H1 (cell line): ENCODE measurements at regions not wholly inside any gene's neighbourhood (a gene's known extent, or its start where the extent isn't known, plus 50 kb on each side); places are given as distances from the start of the nearest gene placed in this dataset.

Experiments
- CTCF ChIA-PET: fragments of 300-600 bp; sonication (Branson Sonifier 250); formaldehyde crosslinking; loops from one replicate; lab custom pipeline; 2021; ENCODE audit not compliant: partially characterized antibody; lab: Charles Lee
- POLR2A ChIA-PET: fragments of 300-600 bp; sonication (Branson Sonifier 250); formaldehyde crosslinking; loops from one replicate; lab custom pipeline; 2021; ENCODE audit warnings: inconsistent platforms; ENCODE audit not compliant: partially characterized antibody; lab: Charles Lee
- DNase-seq, 2 experiments: peaks; one replicate each; pipeline versions ENCODE4 v3.0.0 to v3.0.0-alpha.2; 2010 to 2022; ENCODE audit warnings: low spot score in 2 of 2, low read depth in 1 of 2, mixed read lengths in 1 of 2
- FAIRE-seq: peaks from 2 replicates; lab custom pipeline; 2011; peaks lifted over from hg19 to GRCh38; lab: Jason Lieb, UNC
- H2AFZ ChIP-seq: 2 replicates; pipeline ENCODE4 v1.8.1; 2012; ENCODE audit warnings: low read length, inconsistent platforms
- H2AK5ac ChIP-seq: 2 replicates; pipeline ENCODE4 v1.6.1; 2013; ENCODE audit warnings: low read depth, low read length
- H2BK120ac ChIP-seq: replicated peaks from 2 replicates; pipeline ENCODE3; 2013; ENCODE audit warnings: low read depth, low read length, inconsistent platforms
- H2BK12ac ChIP-seq: 2 replicates; pipeline ENCODE4 v1.6.1; 2013; ENCODE audit warnings: low read depth, low read length
- H2BK15ac ChIP-seq: 2 replicates; pipeline ENCODE4 v1.6.1; 2013; ENCODE audit warnings: low read length
- H2BK20ac ChIP-seq: 2 replicates; pipeline ENCODE4 v1.6.1; 2013; ENCODE audit warnings: low read length
- H2BK5ac ChIP-seq: 2 replicates; pipeline ENCODE4 v1.6.1; 2013; ENCODE audit warnings: low read depth, low read length
- H3K14ac ChIP-seq: 2 replicates; pipeline ENCODE4 v1.6.1; 2013; ENCODE audit warnings: inconsistent platforms; ENCODE audit not compliant: insufficient read length
- H3K18ac ChIP-seq: 2 replicates; pipeline ENCODE4 v1.6.1; 2013; ENCODE audit warnings: low read length; ENCODE audit errors: extremely low read depth
- H3K23ac ChIP-seq: 2 replicates; pipeline ENCODE4 v1.6.1; 2013; ENCODE audit warnings: inconsistent platforms; ENCODE audit not compliant: insufficient read length
- H3K23me2 ChIP-seq: 2 replicates; pipeline ENCODE4 v1.6.1; 2013; ENCODE audit warnings: low read depth, low read length
- H3K27ac ChIP-seq: 2 replicates; pipeline ENCODE4 v1.6.1; 2011; ENCODE audit warnings: low read depth, low read length, inconsistent platforms
- H3K27me3 ChIP-seq, 4 experiments: replicated peaks in 1 of 4; 1 replicate in 1 of 4; 2 replicates in 3 of 4; pipeline versions ENCODE4 v1.6.1 to v1.8.1; 2011 to 2013; ENCODE audit warnings: low read length in 3 of 4, mild to moderate bottlenecking in 3 of 4, inconsistent platforms in 2 of 4, mixed read lengths in 2 of 4, moderate library complexity in 1 of 4; ENCODE audit not compliant: control insufficient read depth in 3 of 4, insufficient read depth in 3 of 4; ENCODE audit errors: extremely low read depth in 1 of 4
- H3K36me3 ChIP-seq, 4 experiments: 2 replicates each; pipeline versions ENCODE4 v1.6.1 to v1.8.1; 2011 to 2013; ENCODE audit warnings: mild to moderate bottlenecking in 4 of 4, low read length in 3 of 4, moderate library complexity in 2 of 4, control low read depth in 1 of 4, inconsistent platforms in 1 of 4; ENCODE audit not compliant: insufficient read depth in 4 of 4, control insufficient read depth in 2 of 4
- H3K4ac ChIP-seq: replicated peaks from 2 replicates; pipeline ENCODE3; 2013; ENCODE audit warnings: low read length, low read depth, mixed read lengths, inconsistent platforms; ENCODE audit not compliant: insufficient read length
- H3K4me1 ChIP-seq, 4 experiments: replicated peaks in 1 of 4; 1 replicate in 1 of 4; 2 replicates in 3 of 4; pipeline versions ENCODE4 v1.6.1 to v1.8.1; 2011 to 2013; ENCODE audit warnings: low read length in 3 of 4, inconsistent platforms in 2 of 4, mixed read lengths in 1 of 4; ENCODE audit not compliant: insufficient read depth in 4 of 4, control insufficient read depth in 3 of 4
- H3K4me2 ChIP-seq, 2 experiments: 2 replicates each; pipeline versions ENCODE4 v1.6.1 to v1.8.1; 2011 to 2013; ENCODE audit warnings: low read depth in 2 of 2, low read length in 2 of 2, control low read depth in 1 of 2, inconsistent platforms in 1 of 2, mild to moderate bottlenecking in 1 of 2; ENCODE audit not compliant: insufficient read depth in 1 of 2
- H3K4me3 ChIP-seq, 4 experiments: fragments of 200-600, 300-600 bp in 1 of 4; sonication (generic), shearing (Covaris generic), sonication (Bioruptor Twin) in 1 of 4; 2 replicates each; pipeline versions ENCODE4 v1.5.1 to v1.8.1; 2011 to 2016; ENCODE audit warnings: low read length in 4 of 4, low read depth in 3 of 4, control low read depth in 2 of 4, inconsistent platforms in 2 of 4, mild to moderate bottlenecking in 2 of 4, mixed read lengths in 1 of 4, moderate library complexity in 1 of 4; ENCODE audit not compliant: insufficient read depth in 2 of 4; ENCODE audit errors: extremely low read depth in 1 of 4
- H3K56ac ChIP-seq: replicated peaks from 2 replicates; pipeline ENCODE3; 2013; ENCODE audit warnings: low read depth, mild to moderate bottlenecking, mixed read lengths, low read length, inconsistent platforms; ENCODE audit not compliant: insufficient read length
- H3K79me1 ChIP-seq: 2 replicates; pipeline ENCODE4 v1.6.1; 2013; ENCODE audit warnings: low read depth, low read length, control low read depth
- H3K79me2 ChIP-seq, 2 experiments: 2 replicates each; pipeline versions ENCODE4 v1.6.1 to v1.8.1; 2012 to 2013; ENCODE audit warnings: low read length in 2 of 2, mild to moderate bottlenecking in 2 of 2, inconsistent platforms in 1 of 2; ENCODE audit not compliant: insufficient read depth in 2 of 2, control insufficient read depth in 1 of 2
- H3K9ac ChIP-seq, 4 experiments: replicated peaks in 1 of 4; 1 replicate in 1 of 4; 2 replicates in 3 of 4; pipeline versions ENCODE4 v1.6.1 to v1.8.1; 2011 to 2013; ENCODE audit warnings: low read depth in 3 of 4, low read length in 3 of 4, control low read depth in 2 of 4, mild to moderate bottlenecking in 2 of 4, moderate library complexity in 2 of 4, inconsistent platforms in 1 of 4; ENCODE audit errors: extremely low read depth in 1 of 4
- H3K9me3 ChIP-seq, 2 experiments: 2 replicates each; pipeline versions ENCODE4 v1.6.1 to v1.8.1; 2012 to 2013; ENCODE audit warnings: mild to moderate bottlenecking in 2 of 2, moderate library complexity in 2 of 2, control low read depth in 1 of 2, inconsistent platforms in 1 of 2, low read depth in 1 of 2, low read length in 1 of 2, mixed read lengths in 1 of 2; ENCODE audit not compliant: insufficient read depth in 2 of 2
- H4K20me1 ChIP-seq, 2 experiments: replicated peaks in 1 of 2; 2 replicates each; pipeline versions ENCODE3 to v1.8.1; 2011 to 2013; ENCODE audit warnings: inconsistent platforms in 2 of 2, low read length in 2 of 2, mild to moderate bottlenecking in 1 of 2; ENCODE audit not compliant: insufficient read depth in 2 of 2, control insufficient read depth in 1 of 2
- H4K5ac ChIP-seq: 2 replicates; pipeline ENCODE4 v1.6.1; 2013; ENCODE audit warnings: low read length, low read depth, mixed read lengths, inconsistent platforms; ENCODE audit not compliant: insufficient read length
- H4K8ac ChIP-seq: 2 replicates; pipeline ENCODE4 v1.8.0; 2013; ENCODE audit warnings: mild to moderate bottlenecking, moderate library complexity, low read length, inconsistent platforms; ENCODE audit not compliant: insufficient read depth; ENCODE audit errors: extremely low read depth
- H4K91ac ChIP-seq: replicated peaks from 2 replicates; pipeline ENCODE3; 2013; ENCODE audit warnings: low read length, mixed read lengths, inconsistent platforms; ENCODE audit not compliant: insufficient read length
- KDM5A ChIP-seq: fragments of 200-600 bp; IDR thresholded peaks from 2 replicates; pipeline ENCODE4 v1.7.1; 2012; ENCODE audit warnings: mild to moderate bottlenecking, low read length, inconsistent platforms, mixed read lengths
- MAX ChIP-seq: IDR thresholded peaks from 2 replicates; pipeline ENCODE4 v1.6.1; 2012; ENCODE audit warnings: inconsistent platforms
- SIX5 ChIP-seq: IDR thresholded peaks from 2 replicates; pipeline ENCODE4 v1.6.1; 2011; ENCODE audit warnings: mild to moderate bottlenecking, low read depth, low read length
- SP1 ChIP-seq: IDR thresholded peaks from 2 replicates; pipeline ENCODE4 v1.6.1; 2011; ENCODE audit warnings: low read depth, low read length
- SP2 ChIP-seq: IDR thresholded peaks from 2 replicates; pipeline ENCODE4 v1.6.1; 2012; ENCODE audit warnings: mild to moderate bottlenecking, low read length, inconsistent platforms
- WGBS, 2 experiments: shearing (Covaris generic) in 1 of 2; methylation state at CpG; one replicate each; pipeline versions ENCODE4 v1.1.6 to v1.1.7; 2013 to 2015; ENCODE audit warnings: low lambda C conversion rate in 2 of 2, mixed read lengths in 2 of 2, inconsistent platforms in 1 of 2, low coverage in 1 of 2, missing lambda C conversion rate in 1 of 2; ENCODE audit not compliant: insufficient replicate concordance in 2 of 2, insufficient coverage in 1 of 2, insufficient read length in 1 of 2; ENCODE audit errors: extremely low coverage in 1 of 2, missing lambda C conversion rate in 1 of 2; 5-methylcytosine and 5-hydroxymethylcytosine counted together

- CTCF ChIA-PET: interaction anchor here (0.7 to 2.9 kb wide), 4 partner anchors 10 to 378 kb away, joined by 3 to 14 read pairs (median 6); no protein-coding TSS in a partner anchor
- no peak overlapping the region for H3K4me3 ChIP-seq
- no peak overlapping the region for H2BK120ac ChIP-seq
- H3K4me1 ChIP-seq: peaks cover 0 to 3% (median 0%) of the 10 kb centered on the region in 4 experiments; a peak in 1 of 7 replicates
- POLR2A ChIA-PET: no interaction called here
- no peak overlapping the region for H2AFZ ChIP-seq
- no peak overlapping the region for H4K8ac ChIP-seq
- H3K79me1 ChIP-seq: no peaks in the 10 kb centered on the region
- H3K27ac ChIP-seq: no peak overlapping the region
- H3K9me3 ChIP-seq: no peaks in the 10 kb centered on the region
- FAIRE-seq (no peak), DNase-seq (no peak)
- H3K4ac ChIP-seq: no peak overlapping the region
- no peak overlapping the region for H3K14ac ChIP-seq
- no peak overlapping the region for H3K4me2 ChIP-seq
- no peak overlapping the region for H3K18ac ChIP-seq
- 74% methylated on average over 6 of the region's 6 CpGs; no CpG with 5 or more reads in 1 of the 2 experiments for WGBS, 2 experiments
- no peaks in the 10 kb centered on the region for H3K36me3 ChIP-seq
- H3K23me2 ChIP-seq: peaks cover 2% of the 10 kb centered on the region; the same call in 1 of the 2 replicates
- H3K9ac ChIP-seq: no peak overlapping the region
- H3K23ac ChIP-seq: no peak overlapping the region
- no peak overlapping the region for H2BK12ac ChIP-seq
- H2BK5ac ChIP-seq: no peak overlapping the region
- no peak overlapping the region for H3K56ac ChIP-seq
- H2BK20ac ChIP-seq: no peak overlapping the region
- H3K27me3 ChIP-seq: no peaks in the 10 kb centered on the region
- no peak overlapping the region for H4K5ac ChIP-seq
- TF ChIP-seq SP1 (no peak), MAX (no peak), KDM5A (no peak), SIX5 (no peak), SP2 (no peak)
- no peaks in the 10 kb centered on the region for H3K79me2 ChIP-seq
- no peak overlapping the region for H2AK5ac ChIP-seq
- H4K91ac ChIP-seq: no peak overlapping the region
- no peaks in the 10 kb centered on the region for H4K20me1 ChIP-seq
- H2BK15ac ChIP-seq: no peak overlapping the region
Observed at GRCh38 chr11:45393334-45393733, 107.2 kb upstream of the SYT13 start.
